Osteocyte (in vitro differentiated cells): ENCODE measurements at regions not wholly inside any gene's neighbourhood (a gene's known extent, or its start where the extent isn't known, plus 50 kb on each side); places are given as distances from the start of the nearest gene placed in this dataset.

Experiments
- DNase-seq: peaks from one replicate; pipeline ENCODE4 v3.0.0; 2021; ENCODE audit warnings: mixed read lengths; ENCODE audit not compliant: unreplicated experiment; ENCODE audit errors: extremely low spot score
- H3K27ac Mint-ChIP-seq: one replicate; pipeline ENCODE4 v1.8.0; 2021; ENCODE audit warnings: mild to moderate bottlenecking, mixed read lengths; ENCODE audit not compliant: unreplicated experiment
- H3K27me3 Mint-ChIP-seq: one replicate; pipeline ENCODE4 v1.8.0; 2021; ENCODE audit warnings: mixed read lengths; ENCODE audit not compliant: unreplicated experiment
- H3K36me3 Mint-ChIP-seq: one replicate; pipeline ENCODE4 v1.8.0; 2021; ENCODE audit warnings: mixed read lengths; ENCODE audit not compliant: unreplicated experiment
- H3K4me1 Mint-ChIP-seq: one replicate; pipeline ENCODE4 v1.8.0; 2021; ENCODE audit warnings: mixed read lengths; ENCODE audit not compliant: unreplicated experiment
- H3K4me3 Mint-ChIP-seq: one replicate; pipeline ENCODE4 v1.8.0; 2021; ENCODE audit warnings: mild to moderate bottlenecking, moderate library complexity, mixed read lengths; ENCODE audit not compliant: unreplicated experiment
- H3K9me3 Mint-ChIP-seq: one replicate; pipeline ENCODE4 v1.8.0; 2021; ENCODE audit warnings: mixed read lengths; ENCODE audit not compliant: unreplicated experiment
- CTCF ChIP-seq: fragments of 200-600 bp; sonication (generic); IDR thresholded peaks from 2 replicates; pipeline ENCODE4 v1.5.0; 2021; ENCODE audit warnings: antibody characterized with exemption, mild to moderate bottlenecking, moderate library complexity

GRCh38 chr21:35206141-35207125, 157.3 kb upstream of the RUNX1 start:
- H3K4me3 Mint-ChIP-seq, result no peak overlapping the region
- H3K9me3 Mint-ChIP-seq, result no peaks in the 10 kb centered on the region
- H3K4me1 Mint-ChIP-seq, result peaks cover 28% of the 10 kb centered on the region
- no peaks in the 10 kb centered on the region for H3K36me3 Mint-ChIP-seq
- no peak for DNase-seq
- no peak for TF ChIP-seq CTCF
- no peaks in the 10 kb centered on the region for H3K27me3 Mint-ChIP-seq
- H3K27ac Mint-ChIP-seq, result no peak overlapping the region

- no peaks in the 10 kb centered on the region for H3K9me3 Mint-ChIP-seq
- H3K4me3 Mint-ChIP-seq, result no peak overlapping the region
- H3K27ac Mint-ChIP-seq, result no peak overlapping the region
- no peak for TF ChIP-seq CTCF
- peaks cover 28% of the 10 kb centered on the region for H3K4me1 Mint-ChIP-seq
- H3K27me3 Mint-ChIP-seq, result no peaks in the 10 kb centered on the region
- DNase-seq, result no peak
- no peaks in the 10 kb centered on the region for H3K36me3 Mint-ChIP-seq
Observed at GRCh38 chr21:35204850-35205541, 155.9 kb upstream of the RUNX1 start.

DNA sequence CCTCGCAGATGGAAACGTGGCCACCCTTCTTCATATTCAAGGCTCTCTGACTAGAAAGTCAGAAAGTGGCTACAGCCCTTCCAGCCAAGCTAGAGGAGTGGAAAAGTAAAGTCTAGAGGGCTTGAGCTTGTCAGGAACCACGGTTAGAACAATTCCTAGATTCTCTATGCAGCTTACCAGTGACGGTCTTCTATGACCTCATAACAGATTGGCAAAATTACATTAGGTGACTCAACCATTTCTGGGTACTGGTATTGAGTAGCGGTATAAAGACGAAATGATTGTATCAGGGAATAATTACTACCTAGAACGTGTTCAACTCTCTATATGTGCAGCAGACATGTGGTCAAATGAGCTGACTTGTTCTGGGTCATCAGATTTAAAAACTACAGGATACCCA, 155.0 kb upstream of the RUNX1 start:
- DNase-seq, result no peak
- peak overlapping the region; percentile 83 for H3K27ac Mint-ChIP-seq
- no peaks in the 10 kb centered on the region for H3K36me3 Mint-ChIP-seq
- H3K9me3 Mint-ChIP-seq, result no peaks in the 10 kb centered on the region
- no peak overlapping the region for H3K4me3 Mint-ChIP-seq
- no peak for TF ChIP-seq CTCF
- peaks cover 32% of the 10 kb centered on the region for H3K4me1 Mint-ChIP-seq
- no peaks in the 10 kb centered on the region for H3K27me3 Mint-ChIP-seq

- H3K36me3 Mint-ChIP-seq, result no peaks in the 10 kb centered on the region
- no peaks in the 10 kb centered on the region for H3K27me3 Mint-ChIP-seq
- no peaks in the 10 kb centered on the region for H3K9me3 Mint-ChIP-seq
- TF ChIP-seq CTCF, result no peak
- peak overlapping the region; percentile 83 for H3K27ac Mint-ChIP-seq
- DNase-seq, result no peak
- peaks cover 40% of the 10 kb centered on the region for H3K4me1 Mint-ChIP-seq
- no peak overlapping the region for H3K4me3 Mint-ChIP-seq
Observed at GRCh38 chr21:35203093-35203977, 154.2 kb upstream of the RUNX1 start.
